Stimulated activated CD4-positive, alpha-beta T cell treated with anti-CD3 and anti-CD28 coated beads, Interleukin-4, amount 100 ng/mL, for 48 hours (primary cell): ENCODE measurements at regions not wholly inside any gene's neighbourhood (a gene's known extent, or its start where the extent isn't known, plus 50 kb on each side); places are given as distances from the start of the nearest gene placed in this dataset.
"Not testable (repeated sequence)": the region's sequence is repeated elsewhere in the genome, so short reads cannot be mapped to it uniquely, and the experiment has no call there.

Experiments
- DNase-seq, 2 donors: peaks; one replicate each; pipeline ENCODE4 v3.0.0-alpha.2; 2020; ENCODE audit warnings: low read depth in 2 of 2

DNA sequence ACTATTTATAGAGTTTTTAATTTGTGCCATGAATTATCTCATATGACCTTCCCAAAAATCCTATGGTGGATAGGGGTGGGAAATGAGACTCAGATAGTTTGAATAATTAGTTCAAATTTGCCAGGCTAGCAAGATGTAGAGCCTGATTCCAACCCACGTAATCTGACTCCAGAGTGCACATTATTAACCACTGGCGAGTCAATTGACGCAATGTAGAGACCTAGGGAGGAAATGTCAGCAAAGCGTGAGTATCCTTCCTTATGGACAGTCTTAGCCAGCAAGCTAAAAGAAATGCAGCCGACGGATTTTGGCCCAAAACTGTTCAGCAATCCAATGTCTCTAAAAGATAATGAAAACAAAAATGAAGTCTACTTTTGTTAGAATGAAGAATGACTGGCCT is 193.3 kb upstream of the KRR1 start:
- DNase-seq = no peak

DNA sequence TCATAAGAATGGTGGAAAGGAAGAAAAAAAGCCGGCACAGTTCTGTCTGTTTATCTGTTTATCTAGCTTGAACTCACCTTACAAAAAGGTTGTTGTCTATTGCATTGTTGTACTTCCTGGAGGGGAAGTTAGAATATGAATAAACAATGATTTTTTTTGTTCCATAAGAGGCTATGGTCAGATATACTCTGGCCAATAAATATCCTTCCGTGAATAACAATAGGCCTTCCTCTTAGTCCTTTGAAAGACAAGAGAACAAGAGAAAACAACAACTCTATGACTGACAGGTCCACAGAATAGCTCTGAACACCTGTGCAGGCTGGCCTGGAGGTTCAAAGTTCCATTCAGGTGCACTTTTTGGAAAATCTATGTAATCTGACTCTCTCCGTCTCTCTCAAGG is 192.8 kb upstream of the KRR1 start:
- no peak for DNase-seq

DNA sequence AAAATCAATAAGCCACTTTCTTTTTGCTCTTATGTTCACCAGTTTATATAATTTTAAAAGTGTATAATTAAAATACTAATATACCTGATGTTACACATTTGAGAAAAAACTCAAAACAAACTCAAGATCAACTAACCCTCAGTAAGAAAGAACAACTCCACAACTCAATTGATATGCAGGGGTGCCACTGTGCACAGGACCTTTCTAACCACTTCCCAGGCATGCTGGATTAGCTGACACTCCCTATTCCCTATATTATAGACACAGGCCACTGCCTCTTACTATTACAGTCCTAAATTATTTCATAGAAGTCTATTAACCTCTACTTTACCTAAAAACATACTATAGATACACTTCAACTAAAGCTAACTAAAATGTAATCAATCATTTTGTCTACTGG is 191.7 kb upstream of the KRR1 start:
- DNase-seq = no peak

DNA sequence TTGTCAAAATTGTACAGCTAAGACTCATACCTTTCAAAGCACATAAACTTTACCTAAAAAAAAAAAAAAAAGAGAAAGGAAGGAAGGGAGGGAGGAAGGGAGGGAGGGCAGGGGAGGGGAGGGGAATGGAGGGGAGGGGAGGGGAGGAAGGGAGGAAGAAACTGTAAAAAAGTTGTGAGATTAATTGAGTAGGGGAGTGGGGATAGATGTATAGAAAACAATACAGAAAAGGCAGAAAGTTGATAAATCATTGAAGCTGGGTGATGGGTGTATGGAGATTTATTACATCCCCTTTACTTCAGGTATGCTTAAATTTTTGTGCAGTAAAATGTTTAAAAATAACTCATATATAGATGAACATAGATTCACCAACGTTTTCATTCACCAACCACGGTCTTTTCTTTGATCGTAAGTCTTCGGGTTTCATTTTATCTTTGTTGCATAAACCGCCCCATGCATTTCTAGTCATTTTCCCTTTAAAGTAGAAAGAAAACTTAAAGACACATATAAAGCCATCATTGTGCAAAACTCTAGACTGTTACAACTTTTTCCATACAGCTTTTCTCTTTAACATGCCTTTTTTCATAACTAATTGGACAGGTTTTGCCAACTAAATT is 191.2 kb upstream of the KRR1 start:
- no peak for DNase-seq

DNA sequence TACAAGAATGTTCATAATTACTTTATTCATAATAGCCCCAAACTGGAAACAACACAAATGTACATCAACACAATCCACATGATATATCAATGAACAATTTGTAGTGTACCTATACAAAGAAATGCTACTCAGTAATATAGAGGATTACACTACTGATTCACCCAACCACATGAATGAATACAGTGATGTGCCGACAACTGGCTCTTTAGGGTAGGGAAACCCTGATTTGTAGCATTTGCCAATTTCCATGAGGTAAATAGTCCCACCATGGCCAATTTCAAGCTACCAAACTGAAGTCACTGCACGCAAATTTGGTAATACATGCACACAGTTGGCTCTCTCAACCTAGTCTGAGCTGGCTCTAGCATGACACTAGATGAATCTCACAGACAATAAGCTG is 190.4 kb upstream of the KRR1 start:
- DNase-seq = no peak

DNA sequence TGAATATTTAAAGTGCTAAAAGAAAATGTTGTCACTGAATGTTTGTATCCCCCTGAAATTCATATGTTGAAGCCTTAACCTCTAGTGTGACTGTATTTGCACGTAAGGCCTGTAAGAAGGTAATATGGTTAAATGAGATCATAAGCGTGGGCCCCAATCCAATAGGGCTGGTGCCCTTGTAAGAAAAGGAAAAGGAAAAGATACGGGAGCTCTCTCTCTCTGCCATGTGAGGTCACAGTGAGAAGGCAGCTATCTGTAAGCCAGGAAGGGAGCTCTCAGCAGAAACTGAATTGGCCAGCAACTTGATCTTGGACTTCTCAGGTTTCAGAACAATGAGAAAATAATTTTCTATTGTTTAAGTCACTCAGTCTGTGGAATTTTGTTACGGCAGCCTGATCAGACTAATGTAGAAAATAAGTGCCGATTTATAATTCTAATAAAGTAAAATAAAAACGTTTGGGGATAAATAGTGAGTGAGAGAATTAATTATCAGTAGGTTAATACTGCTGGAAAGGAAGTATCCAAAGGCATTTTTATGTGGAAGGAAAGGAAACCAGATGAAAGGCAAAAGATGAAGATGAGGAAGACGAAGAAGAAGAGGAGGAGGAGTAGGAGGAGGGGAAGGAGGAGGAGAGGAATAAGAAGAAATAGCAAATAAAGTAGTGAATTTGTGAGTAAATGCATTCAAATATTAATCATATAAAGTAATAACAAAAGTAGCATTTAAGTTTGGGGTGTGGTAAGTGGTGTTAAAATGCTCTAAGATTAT is 188.5 kb upstream of the KRR1 start:
- no peak for DNase-seq

DNA sequence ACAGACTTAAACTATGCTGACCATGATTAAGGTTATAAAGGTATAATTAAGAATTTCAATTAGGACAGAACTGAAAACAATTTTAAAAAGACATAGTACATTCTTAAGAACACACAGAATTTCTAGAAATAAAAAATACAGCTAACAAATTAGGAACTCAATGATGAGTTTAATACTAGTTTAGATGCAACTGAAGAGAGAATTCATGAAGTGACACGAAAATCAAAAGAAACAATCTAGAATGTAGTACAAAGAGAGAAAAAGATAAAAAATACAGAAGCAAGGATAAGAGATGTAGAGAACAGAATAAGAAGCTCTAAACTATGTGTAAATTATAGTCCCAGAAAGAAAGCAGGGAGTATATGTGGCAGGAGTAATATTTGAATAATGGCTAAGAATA is 187.8 kb upstream of the KRR1 start:
- no peak for DNase-seq

DNA sequence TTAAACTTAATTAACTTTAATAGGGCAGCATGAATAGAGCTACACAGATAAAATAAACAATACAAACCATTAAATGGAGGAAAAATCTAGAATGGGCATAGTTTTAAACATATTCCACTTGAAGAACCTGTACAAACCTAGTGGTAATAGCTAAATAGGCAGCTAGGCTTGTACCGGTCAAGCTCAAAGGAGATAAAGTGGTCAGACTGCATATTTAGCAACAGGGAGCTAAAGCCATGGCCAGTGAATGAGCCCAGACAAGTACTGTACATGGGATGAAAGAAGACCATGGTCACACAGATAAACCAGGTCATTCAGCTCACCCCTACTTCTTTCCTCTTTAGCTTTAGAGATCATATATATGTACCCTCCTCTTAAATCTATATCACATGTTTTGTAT is 186.6 kb upstream of the KRR1 start:
- no peak for DNase-seq

DNA sequence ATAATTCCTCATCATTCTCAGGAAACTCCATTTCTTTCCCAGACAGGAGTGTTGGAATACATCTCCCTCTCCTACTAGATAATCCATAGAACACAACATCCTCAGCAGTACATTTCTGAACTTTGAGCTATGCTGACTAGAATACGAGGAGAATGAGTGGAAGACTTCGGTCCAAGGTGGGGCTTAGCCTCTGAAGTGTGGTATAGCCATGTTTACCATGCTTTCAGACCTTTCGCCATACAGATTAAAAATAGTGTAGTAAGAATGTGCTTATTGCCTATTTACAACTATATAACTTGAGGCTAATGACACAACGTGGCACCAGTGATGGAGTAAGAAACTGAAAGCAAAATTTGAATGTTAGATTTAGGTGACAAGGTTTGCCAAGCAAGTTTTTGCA is 184.5 kb upstream of the KRR1 start:
- no peak for DNase-seq

DNA sequence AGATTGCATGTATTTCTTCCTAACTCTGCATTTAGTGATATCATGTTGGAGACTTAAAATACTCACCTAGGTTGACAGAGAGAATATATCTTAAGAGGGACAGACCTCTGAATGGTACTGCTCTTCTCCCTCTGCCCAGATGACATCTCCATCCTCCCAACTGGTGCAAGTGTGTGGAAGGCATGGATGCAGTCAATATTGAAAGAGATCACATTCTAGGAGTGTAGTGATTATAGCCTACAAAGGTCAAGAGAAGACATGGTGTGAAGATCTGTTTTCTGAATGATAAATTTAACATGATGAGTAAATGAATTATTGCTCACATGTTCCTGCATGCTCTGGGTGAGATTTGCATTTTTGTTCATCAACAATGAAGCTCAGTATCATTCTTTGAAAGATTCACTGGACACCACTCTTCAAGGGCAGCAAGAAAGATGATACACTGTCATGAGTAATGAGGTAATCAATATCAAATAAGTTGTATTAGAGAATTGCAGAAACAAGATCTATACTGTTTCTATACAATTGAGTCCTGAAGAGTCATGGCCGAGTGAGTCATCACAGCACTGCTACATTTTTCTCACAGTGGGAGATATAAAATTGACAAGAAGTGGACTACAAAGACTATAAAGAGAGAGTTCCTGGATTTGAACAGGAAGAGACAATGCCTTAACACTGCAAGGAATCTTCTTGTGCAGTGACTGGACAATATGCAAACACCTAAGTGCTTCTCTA is 183.3 kb upstream of the KRR1 start:
- no peak for DNase-seq

DNA sequence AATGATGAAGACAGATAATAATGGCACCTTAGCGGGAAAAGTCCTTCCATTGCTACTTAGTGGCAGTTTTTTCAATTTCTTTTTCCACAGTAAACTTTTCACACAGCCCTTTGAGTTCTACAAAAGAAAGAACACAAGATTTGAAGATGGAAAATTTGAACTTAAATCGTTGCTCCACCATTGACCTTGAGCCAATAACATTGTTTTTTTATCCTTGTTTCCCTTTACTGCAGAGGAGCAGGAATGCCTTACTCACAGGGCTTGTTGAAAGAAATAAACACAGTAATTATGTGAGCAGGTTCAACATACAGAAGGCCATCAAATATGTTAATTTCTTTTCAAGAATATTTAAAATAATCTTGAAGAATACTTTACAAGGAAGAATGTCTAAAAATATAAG is 181.5 kb upstream of the KRR1 start:
- no peak for DNase-seq

DNA sequence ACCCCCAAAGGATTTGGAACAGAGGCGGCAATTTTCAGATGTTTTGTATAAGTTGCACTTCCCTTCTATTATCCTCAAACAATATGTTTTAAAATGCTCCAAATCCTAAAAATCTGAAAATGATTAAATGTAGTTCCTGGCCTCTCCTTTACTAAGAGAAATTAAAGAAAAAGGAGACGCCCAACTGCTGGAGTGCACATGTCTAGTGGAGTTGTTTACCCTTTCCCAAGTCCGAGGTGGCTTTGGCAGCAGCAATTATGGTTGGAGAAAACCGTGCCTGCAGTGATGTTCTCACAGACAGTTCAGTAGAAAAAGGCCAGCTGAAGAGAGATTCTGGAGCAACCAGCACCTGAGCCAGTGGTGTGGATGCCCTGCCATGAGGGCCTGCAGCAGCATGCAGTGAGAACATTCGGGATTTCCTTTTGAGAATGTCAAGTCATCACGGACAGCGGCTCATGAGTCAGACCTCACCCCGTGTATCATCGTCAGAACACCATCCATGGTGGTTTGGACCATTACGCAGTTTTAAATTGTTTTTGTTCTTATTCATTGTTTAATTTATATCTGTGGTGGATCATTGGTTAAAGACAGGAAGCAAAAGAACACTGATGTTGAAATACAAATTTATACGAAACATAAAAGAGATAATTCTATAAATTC is 179.0 kb upstream of the KRR1 start:
- DNase-seq = no peak

DNA sequence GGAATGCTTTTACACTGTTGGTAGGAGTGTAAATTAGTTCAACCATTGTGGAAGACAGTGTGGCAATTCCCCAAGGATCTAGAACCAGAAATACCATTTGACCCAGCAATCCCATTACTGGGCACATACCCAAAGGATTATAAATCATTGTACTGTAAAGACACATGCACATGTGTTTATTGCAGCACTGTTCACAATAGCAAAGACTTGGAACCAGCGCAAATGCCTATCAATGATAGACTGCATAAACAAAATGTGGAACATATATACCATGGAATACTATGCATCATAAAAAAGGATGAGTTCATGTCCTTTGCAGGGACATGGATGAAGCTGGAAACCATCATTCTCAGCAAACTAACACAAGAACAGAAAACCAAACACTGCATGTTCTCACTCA is 174.8 kb upstream of the KRR1 start:
- DNase-seq = not testable (repeated sequence)

DNA sequence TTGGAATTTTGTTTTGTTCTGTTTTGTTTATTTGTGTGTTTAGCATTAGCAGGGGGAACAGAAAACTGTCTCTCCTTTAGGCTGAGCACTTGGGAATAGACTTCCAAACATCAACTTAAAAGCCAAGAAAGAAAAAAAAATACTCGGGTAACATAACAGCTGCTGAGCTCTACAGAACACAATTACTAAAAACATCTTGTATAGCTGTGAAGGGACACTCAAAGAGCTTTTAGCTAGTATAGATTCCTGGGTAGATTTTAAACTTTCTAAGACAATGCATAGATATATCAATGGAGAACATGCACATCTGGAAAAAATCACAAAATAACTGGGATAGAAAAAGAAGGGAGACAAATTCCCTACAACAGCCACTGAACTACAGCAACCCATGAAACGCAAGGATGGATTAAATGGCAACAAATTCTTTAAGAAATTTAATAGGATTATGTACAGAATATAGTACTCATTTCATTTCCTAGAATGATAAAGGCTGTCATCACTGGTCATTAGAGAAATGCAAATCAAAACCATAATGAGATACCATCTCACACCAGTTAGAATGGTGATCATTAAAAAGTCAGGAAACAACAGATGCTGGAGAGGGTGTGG is 174.3 kb upstream of the KRR1 start:
- DNase-seq = no peak

DNA sequence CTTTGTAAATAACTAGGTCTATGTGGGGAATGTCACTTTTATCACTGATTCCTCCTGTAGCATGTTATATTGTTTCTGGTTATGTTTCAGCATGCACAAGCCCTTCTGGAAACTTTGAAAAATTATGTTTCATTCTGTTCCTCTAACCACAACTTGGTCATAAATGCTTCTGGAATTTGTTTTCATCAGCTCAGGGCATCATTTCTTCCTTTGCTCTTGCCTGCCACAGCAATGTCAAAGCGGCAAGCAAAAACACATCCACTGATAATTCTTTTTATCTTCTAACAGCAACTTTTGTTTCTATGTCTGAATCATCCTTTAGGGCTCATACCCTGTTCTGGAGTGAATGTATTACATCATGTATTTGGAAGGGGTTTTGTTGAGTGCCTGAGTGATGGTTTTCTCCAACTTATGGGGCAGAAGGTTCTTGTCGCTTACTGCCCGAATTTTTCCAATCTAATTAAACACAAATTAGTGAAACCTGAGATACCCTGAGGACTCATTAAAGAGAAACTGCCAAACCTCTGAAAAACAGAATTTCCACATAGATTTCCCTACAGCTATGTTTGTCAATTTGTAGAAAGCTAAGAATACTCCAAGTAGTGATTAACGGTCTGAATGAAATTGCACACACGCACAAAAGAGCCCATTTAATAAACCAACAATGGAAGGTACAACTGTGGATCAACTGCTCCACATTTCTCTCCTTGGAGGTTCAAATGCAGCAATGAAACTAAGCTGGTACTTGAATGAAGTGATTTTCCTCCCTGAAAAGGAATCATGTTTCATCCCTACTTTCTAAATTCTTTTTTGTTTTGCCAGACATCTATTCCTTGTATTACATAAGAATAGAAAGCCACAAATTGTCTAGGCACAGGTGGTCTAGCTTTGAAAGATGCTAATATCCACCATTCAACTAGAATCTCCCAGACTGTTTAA is 173.5 kb upstream of the KRR1 start:
- no peak for DNase-seq

DNA sequence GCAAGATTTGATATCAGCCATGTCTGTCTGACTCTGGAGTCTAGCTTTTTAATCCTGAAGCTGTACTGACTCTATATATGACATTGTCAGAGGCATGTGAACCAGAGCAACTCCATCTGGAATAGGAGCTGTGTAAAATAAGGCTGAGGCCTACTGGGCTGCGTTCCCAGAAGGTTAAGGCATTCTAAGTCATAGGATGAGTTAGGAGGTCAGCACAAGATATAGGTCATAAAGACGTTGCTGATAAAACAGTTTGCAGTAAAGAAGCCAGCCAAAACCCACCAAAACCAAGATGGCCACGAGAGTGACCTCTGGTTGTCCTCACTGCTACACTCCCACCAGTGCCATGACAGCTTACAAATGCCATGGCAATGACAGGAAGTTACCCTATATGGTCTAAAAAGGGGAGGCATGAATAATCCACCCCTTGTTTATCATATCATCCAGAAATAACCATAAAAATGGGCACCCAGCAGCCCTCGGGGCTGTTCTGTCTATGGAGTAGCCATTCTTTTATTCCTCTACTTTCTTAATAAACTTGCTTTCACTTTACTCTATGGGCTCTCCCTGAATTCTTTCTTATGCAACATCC is 172.7 kb upstream of the KRR1 start:
- DNase-seq = not testable (repeated sequence)

DNA sequence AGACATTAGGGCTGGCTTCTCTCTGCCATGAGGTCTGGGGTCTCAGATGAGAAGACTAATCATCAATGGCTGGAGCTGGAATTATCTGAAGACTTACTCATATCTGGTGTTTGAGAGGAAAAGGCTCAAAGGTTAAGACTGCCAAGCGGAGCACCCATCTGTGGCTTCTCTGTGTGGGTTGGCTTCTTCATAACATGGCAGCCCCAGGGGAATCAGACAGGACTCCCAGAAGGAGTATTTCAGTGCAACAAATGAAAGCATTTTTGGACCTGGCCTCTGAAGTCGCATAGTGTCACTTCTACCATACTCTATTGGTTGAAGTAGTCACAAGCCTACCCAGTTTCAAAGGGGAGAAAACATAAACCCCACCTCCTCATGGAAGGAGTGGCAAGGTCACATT is 171.8 kb upstream of the KRR1 start:
- DNase-seq = no peak

DNA sequence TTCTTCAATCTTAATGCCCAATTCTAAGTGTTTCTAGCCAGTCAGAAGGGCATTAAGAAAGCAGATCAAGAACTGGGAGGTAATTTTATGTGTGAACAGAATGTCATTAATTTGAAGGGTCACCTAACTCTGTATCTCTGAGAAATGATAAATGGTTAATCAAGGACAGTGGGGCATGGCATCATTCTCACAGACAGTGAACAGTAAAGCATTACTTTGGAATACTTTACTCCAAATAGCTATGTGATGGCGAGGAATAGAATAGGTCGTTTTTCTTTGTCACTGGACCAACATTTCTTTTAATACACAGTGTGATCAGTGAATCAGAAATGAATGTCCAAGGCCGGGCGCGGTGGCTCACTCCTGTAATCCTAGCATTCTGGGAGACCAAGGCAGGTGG is 166.1 kb upstream of the KRR1 start:
- no peak for DNase-seq

DNA sequence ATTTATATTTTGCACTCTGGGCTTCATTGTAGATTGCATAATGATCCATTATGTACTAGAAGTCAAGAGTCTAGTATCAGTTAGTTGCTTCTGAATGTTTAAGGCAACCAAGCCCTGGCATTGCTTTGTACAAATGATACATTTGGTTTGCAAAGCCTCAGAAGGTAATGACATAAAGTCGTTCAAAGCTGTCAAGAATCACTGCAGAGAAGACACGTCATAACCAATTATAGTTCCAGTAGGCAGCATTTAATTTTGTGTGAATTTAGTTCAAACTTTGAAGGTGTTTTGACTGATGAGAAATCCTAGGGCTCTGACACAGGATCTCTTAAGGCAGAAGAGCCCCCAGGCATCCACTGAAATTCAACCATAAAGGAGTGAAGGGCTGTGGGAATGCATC is 163.0 kb upstream of the KRR1 start:
- no peak for DNase-seq

DNA sequence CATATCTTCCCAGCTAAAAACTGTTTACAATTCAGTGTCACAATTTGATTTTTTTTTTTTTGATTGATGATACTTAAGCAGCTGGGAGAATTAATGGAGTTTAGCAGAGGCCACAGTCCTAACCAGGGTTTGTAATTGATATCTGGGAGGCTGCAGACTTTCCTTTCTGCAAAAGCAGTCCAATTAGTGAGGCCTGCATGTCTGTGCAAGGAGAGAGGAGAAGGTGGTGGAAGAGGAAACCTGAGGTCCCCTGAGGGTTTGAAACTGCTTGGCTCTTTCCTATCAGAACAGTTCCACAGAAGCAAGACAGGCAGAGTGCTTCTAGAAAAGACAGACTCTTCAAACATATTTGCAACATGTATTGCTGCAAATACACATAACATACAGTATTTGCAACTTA is 160.8 kb upstream of the KRR1 start:
- no peak for DNase-seq

DNA sequence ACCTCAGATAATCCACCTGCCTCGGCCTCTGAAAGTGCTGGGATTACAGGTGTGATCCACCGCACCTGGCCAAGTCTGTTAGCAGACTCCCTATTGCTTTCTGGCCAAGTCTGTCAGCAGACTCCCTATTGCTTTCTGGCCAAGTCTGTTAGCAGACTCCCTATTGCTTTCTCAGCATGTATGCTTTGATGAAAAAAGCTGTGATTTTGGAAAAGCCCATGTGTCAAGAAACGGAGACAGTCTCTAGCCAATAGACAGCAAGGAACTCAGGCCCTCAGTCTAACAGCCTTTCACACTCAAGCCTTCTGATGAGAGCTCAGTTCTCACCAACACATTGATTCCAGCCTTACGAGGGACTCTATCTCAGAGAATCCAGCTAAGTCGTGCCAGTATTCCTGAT is 158.8 kb upstream of the KRR1 start:
- no peak for DNase-seq
